Endothelial cell of umbilical vein (primary cell): ENCODE measurements at regions not wholly inside any gene's neighbourhood (a gene's known extent, or its start where the extent isn't known, plus 50 kb on each side); places are given as distances from the start of the nearest gene placed in this dataset.
"Not testable (repeated sequence)": the region's sequence is repeated elsewhere in the genome, so short reads cannot be mapped to it uniquely, and the experiment has no call there.

Source experiments
- BruUV-seq: library from RNA; stranded (reverse); fragments of 400-500 nt; replicated peaks from 2 replicates; lab custom pipeline; 2021; lab: Mats Ljungman, UMichigan
- CTCF ChIA-PET: fragments of 300-600, 350-600 bp; sonication (Branson Sonifier 250); formaldehyde crosslinking; loops from one replicate; lab custom pipeline; 2021; ENCODE audit warnings: antibody characterized with exemption, inconsistent platforms; lab: Charles Lee
- POLR2A ChIA-PET: fragments of 300-600, 350-600 bp; sonication (Branson Sonifier 250); formaldehyde crosslinking; loops from one replicate; lab custom pipeline; 2021; ENCODE audit warnings: antibody characterized with exemption, inconsistent platforms; lab: Charles Lee
- DNase-seq: peaks from one replicate; pipeline ENCODE4 v3.0.0-alpha.2; 2011; ENCODE audit warnings: low read depth, low spot score
- FAIRE-seq: peaks from 2 replicates; lab custom pipeline; 2011; peaks lifted over from hg19 to GRCh38; lab: Jason Lieb, UNC
- H2AFZ ChIP-seq: 2 replicates; pipeline ENCODE4 v1.6.0; 2012; ENCODE audit warnings: low read depth, low read length, control low read depth, inconsistent platforms
- H3K27ac ChIP-seq: 2 replicates; pipeline ENCODE4 v1.5.1; 2011; ENCODE audit warnings: low read depth, mild to moderate bottlenecking, control low read depth, low read length, moderate library complexity; ENCODE audit not compliant: insufficient read depth
- H3K27me3 ChIP-seq, 2 experiments: 2 replicates each; pipeline versions ENCODE4 v1.6.0 to v1.6.1; 2011; ENCODE audit warnings: low read length in 2 of 2, mixed read lengths in 1 of 2; ENCODE audit not compliant: control insufficient read depth in 2 of 2, insufficient read depth in 2 of 2
- H3K36me3 ChIP-seq, 2 experiments: 2 replicates in 1 of 2; 3 replicates in 1 of 2; pipeline ENCODE4 v1.5.1; 2011; ENCODE audit warnings: low read length in 2 of 2, mild to moderate bottlenecking in 1 of 2, moderate library complexity in 1 of 2; ENCODE audit not compliant: control insufficient read depth in 2 of 2, insufficient read depth in 2 of 2; ENCODE audit errors: extremely low read depth in 1 of 2
- H3K4me1 ChIP-seq: 3 replicates; pipeline ENCODE4 v1.5.1; 2011; ENCODE audit warnings: mild to moderate bottlenecking, low read length; ENCODE audit not compliant: control insufficient read depth, insufficient read depth; ENCODE audit errors: extremely low read depth
- H3K4me2 ChIP-seq: 2 replicates; pipeline ENCODE4 v1.6.1; 2011; ENCODE audit warnings: low read length, control low read depth, mixed read lengths; ENCODE audit not compliant: insufficient read depth
- H3K4me3 ChIP-seq, 3 experiments: fragments of 200-600 bp in 1 of 3; sonication (generic), shearing (Covaris generic) in 1 of 3; replicated peaks in 1 of 3; 2 replicates each; pipeline ENCODE4 v1.5.1; 2011 to 2016; ENCODE audit warnings: control low read depth in 3 of 3, low read length in 3 of 3, mild to moderate bottlenecking in 2 of 3, inconsistent platforms in 1 of 3, low read depth in 1 of 3, moderate library complexity in 1 of 3; ENCODE audit not compliant: insufficient read depth in 1 of 3
- H3K79me2 ChIP-seq: 2 replicates; pipeline ENCODE4 v1.6.0; 2012; ENCODE audit warnings: low read length, inconsistent platforms; ENCODE audit not compliant: control insufficient read depth, insufficient read depth
- H3K9ac ChIP-seq: replicated peaks from 2 replicates; pipeline ENCODE3; 2011; ENCODE audit warnings: low read length, control low read depth; ENCODE audit not compliant: insufficient read depth; ENCODE audit errors: extremely low read depth
- H3K9me1 ChIP-seq: replicated peaks from 3 replicates; pipeline ENCODE4 v1.6.0; 2011; ENCODE audit warnings: mild to moderate bottlenecking, low read length; ENCODE audit not compliant: control insufficient read depth, insufficient read depth; ENCODE audit errors: extremely low read depth
- H3K9me3 ChIP-seq: replicated peaks from 2 replicates; pipeline ENCODE4 v1.5.1; 2012; ENCODE audit warnings: low read length, inconsistent platforms; ENCODE audit not compliant: control insufficient read depth, insufficient read depth
- H4K20me1 ChIP-seq: replicated peaks from 2 replicates; pipeline ENCODE3; 2011; ENCODE audit warnings: mild to moderate bottlenecking, low read length; ENCODE audit not compliant: control insufficient read depth, insufficient read depth; ENCODE audit errors: extremely low read depth
- dilution Hi-C: fragments of 300-500 bp; cut with MboI; formaldehyde crosslinking; loops from one replicate; pipeline ENCODE4 v1.15.0; 2019; ENCODE audit warnings: low sequenced_read_pairs; ENCODE audit not compliant: extremely low pct_ligation_motif_present
- intact Hi-C: fragments of 100-400 bp; cut with micrococcal nuclease; formaldehyde crosslinking; loops from one replicate; pipeline ENCODE4 v1.10.0; 2022

DNA sequence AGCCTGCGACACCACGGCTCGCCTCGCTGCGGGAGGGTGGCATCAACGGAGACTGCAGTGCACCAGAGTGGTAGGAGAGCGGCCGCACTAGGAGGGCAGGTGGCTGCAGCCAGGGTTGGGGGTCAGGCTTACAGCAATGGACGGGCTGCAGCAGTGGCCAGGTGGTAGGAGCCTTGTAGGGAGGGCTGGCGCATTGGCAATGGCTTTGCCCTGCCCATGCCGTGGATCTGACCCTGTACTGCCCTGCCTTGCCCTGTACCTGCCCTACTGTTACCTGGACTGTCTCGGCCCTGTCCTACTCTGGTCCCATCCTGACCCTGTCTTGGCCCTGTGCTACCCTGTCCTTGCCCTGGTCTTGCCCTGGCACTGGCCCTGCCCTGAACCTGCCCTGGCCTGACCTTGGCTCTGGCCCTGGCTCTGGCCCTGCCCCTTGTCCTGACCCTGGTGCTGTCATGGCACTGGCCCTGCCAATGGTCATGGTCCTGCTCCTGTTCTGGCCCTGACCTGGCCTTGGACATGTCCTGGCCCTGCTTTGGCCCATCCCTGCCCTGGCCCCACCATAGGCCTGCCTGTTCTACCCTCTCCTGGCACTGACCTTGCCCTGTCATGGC is 240.0 kb downstream of the GOLGA6L6 start:
- BruUV-seq, FAIRE-seq, intact Hi-C loops, DNase-seq, H3K79me2 ChIP-seq, CTCF ChIA-PET, H3K4me1 ChIP-seq, POLR2A ChIA-PET, H3K27me3 ChIP-seq, H4K20me1 ChIP-seq, H3K9me1 ChIP-seq, H2AFZ ChIP-seq, H3K4me3 ChIP-seq, H3K9ac ChIP-seq, dilution Hi-C loops, H3K36me3 ChIP-seq, H3K4me2 ChIP-seq, H3K27ac ChIP-seq: not testable (repeated sequence)
- peaks cover 28% of the 10 kb centered on the region for H3K9me3 ChIP-seq

DNA sequence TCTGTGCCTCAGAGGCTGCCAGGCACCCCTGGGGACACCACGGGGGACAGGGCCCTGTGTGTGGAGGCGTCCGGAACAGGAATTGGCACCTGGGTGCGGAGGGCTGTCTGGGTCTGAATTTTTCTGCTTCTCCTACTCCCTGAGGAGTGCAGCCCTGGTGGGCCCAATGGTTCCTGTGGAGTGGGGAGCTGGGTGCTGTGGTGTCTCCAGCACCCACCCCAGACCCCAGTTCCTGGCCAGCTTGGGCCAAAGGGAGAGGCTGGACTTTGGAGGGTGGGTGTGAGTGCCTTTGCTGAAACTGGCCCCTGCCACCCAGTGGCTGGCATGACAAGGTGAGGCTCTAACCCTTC is 240.6 kb downstream of the GOLGA6L6 start:
- POLR2A ChIA-PET, result not testable (repeated sequence)
- H3K9me3 ChIP-seq, result peaks cover 28% of the 10 kb centered on the region

DNA sequence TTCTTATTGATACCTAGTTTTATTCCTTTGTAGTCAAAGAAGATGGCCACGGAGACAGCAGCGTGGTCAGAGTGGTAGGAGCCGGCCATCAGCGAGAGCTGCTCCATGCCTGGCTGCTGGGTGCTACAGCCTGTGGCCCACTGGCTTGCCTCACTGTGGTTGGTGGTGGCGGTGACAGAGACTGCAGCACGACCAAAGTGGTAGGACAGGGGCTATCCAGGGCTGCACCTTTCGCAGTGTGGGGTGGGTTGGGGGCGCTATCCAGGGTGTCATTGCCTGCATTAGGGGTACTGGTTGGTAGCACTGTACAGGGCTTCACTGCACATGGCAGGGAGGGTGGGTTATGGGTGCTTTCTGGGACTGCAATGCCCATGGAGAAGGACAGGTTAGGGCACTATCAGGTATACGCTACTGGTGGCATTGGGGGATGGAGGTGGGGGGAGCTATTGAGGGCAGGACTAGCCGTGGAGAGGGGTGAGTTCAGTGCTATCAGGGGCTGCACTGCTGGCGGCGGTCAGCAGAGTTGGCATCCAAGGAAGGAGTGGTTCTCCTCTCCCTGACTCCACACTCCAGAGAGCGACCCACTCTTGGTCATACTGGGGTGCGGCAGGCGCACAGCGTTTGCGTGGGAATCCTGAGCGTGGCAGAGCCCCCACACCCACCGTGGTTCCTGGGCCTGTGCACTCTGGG is 241.1 kb downstream of the GOLGA6L6 start:
- H3K4me3 ChIP-seq, H3K4me1 ChIP-seq, H3K79me2 ChIP-seq, H4K20me1 ChIP-seq, H3K36me3 ChIP-seq, POLR2A ChIA-PET, dilution Hi-C loops, H3K4me2 ChIP-seq, H3K27me3 ChIP-seq, H3K9ac ChIP-seq, CTCF ChIA-PET, H2AFZ ChIP-seq, DNase-seq, H3K9me1 ChIP-seq, FAIRE-seq, BruUV-seq, intact Hi-C loops, H3K27ac ChIP-seq: not testable (repeated sequence)
- H3K9me3 ChIP-seq, result peaks cover 27% of the 10 kb centered on the region

More for the DNA sequence above, 240.6 kb downstream of the GOLGA6L6 start:
- H3K36me3 ChIP-seq, BruUV-seq, FAIRE-seq, H3K27ac ChIP-seq, dilution Hi-C loops, H3K79me2 ChIP-seq, H3K4me3 ChIP-seq, intact Hi-C loops, H3K4me1 ChIP-seq, DNase-seq, H3K4me2 ChIP-seq, H3K9me1 ChIP-seq, H4K20me1 ChIP-seq, H3K27me3 ChIP-seq, H2AFZ ChIP-seq, CTCF ChIA-PET, H3K9ac ChIP-seq: not testable (repeated sequence)

DNA sequence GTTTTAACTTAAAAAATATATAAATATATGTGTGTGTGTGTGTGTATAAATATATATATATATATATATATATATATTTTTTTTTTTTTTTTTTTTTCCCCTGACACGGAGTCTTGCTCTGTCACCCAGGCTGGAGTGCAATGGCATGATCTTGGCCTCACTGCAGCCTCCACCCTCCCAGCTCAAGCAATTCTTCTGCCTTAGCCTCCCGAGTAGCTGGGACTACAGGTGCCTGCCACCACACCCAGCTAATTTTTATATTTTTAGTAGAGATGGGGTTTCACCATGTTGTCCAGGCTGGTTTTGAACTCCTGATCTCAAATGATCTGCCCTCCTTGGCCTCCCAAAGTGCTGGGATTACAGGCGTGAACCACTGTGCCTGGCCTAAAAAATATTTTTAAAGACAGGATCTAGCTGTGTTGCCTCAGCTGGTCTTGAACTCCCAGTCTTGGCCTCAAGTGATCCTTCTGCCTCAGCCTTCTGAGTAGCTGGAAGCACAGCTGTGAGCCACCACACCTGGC is 243.9 kb downstream of the GOLGA6L6 start:
- H3K36me3 ChIP-seq, H3K27me3 ChIP-seq, H2AFZ ChIP-seq, H3K79me2 ChIP-seq, H3K4me1 ChIP-seq, H4K20me1 ChIP-seq, FAIRE-seq, H3K4me3 ChIP-seq, H3K4me2 ChIP-seq, BruUV-seq, CTCF ChIA-PET, POLR2A ChIA-PET, dilution Hi-C loops, intact Hi-C loops, H3K27ac ChIP-seq, DNase-seq, H3K9ac ChIP-seq, H3K9me1 ChIP-seq: not testable (repeated sequence)
- peaks cover 31% of the 10 kb centered on the region for H3K9me3 ChIP-seq
